ENCODE measurements at regions not wholly inside any gene's neighbourhood (a gene's known extent, or its start where the extent isn't known, plus 50 kb on each side); places are given as distances from the start of the nearest gene placed in this dataset.

GRCh38 chr13:30140973-30141372 is 166.4 kb downstream of the KATNAL1 start:
- TF ChIP-seq FOXP4 (CRISPR knock-in tag; IDR thresholded peaks at IDR 0.05) = no peak
- TF ChIP-seq CTCF (IDR thresholded peaks at IDR 0.05) = no peak
- no peak for TF ChIP-seq MXD4 (CRISPR knock-in tag; IDR thresholded peaks at IDR 0.05; ENCODE audit: borderline replicate concordance)
- TF ChIP-seq USF1 (CRISPR knock-in tag; IDR thresholded peaks at IDR 0.05) = no peak
- no peak for TF ChIP-seq HMGXB4 (CRISPR knock-in tag; IDR thresholded peaks at IDR 0.05)
- TF ChIP-seq NR3C1 (CRISPR knock-in tag; conservative IDR thresholded peaks at IDR 0.05; ENCODE audit: low read depth) = no peak
